GM12878 (cell line): ENCODE measurements at regions not wholly inside any gene's neighbourhood (a gene's known extent, or its start where the extent isn't known, plus 50 kb on each side); places are given as distances from the start of the nearest gene placed in this dataset.

Source experiments
- ATAC-seq: fragments of 200-7000 bp; cut with Tn5 transposase; 3 replicates; pipeline ENCODE4 v1.9.1; 2020; ENCODE audit warnings: mild to moderate bottlenecking, moderate library complexity
- BruUV-seq: library from RNA; stranded (reverse); fragments of 400-500 nt; replicated peaks from 2 replicates; lab custom pipeline; 2021; lab: Mats Ljungman, UMichigan
- CTCF ChIA-PET: fragments of 300-600 bp; sonication (Branson Sonifier 250); formaldehyde crosslinking; extraction: SDS; loops from one replicate; lab custom pipeline; 2021; ENCODE audit warnings: inconsistent platforms; lab: Yijun Ruan, JAX
- POLR2A ChIA-PET: fragments of 350-600 bp; formaldehyde crosslinking; extraction: SDS; loops from one replicate; lab custom pipeline; 2021; ENCODE audit warnings: inconsistent platforms; lab: Charles Lee
- RAD21 ChIA-PET: fragments of 300-600 bp; sonication (Branson Sonifier 250); formaldehyde crosslinking; loops from one replicate; lab custom pipeline; 2023; ENCODE audit warnings: antibody characterized with exemption; ENCODE audit not compliant: unreplicated experiment; lab: Charles Lee
- SMC1A ChIA-PET: fragments of 300-600 bp; sonication (Branson Sonifier 250); formaldehyde crosslinking; loops from one replicate; lab custom pipeline; 2023; ENCODE audit not compliant: unreplicated experiment, uncharacterized antibody; lab: Charles Lee
- DNase-seq: peaks from one replicate; pipeline ENCODE4 v3.0.0-alpha.2; 2011; ENCODE audit warnings: low read depth, low spot score
- FAIRE-seq: peaks from 3 replicates; lab custom pipeline; 2011; peaks lifted over from hg19 to GRCh38; lab: Jason Lieb, UNC
- H2AFZ ChIP-seq: 2 replicates; pipeline ENCODE4 v1.6.0; 2011; ENCODE audit warnings: low read depth, low read length, control low read depth; ENCODE audit not compliant: control insufficient read depth
- H3K27ac ChIP-seq: 2 replicates; pipeline ENCODE4 v1.5.1; 2011; ENCODE audit warnings: control low read depth; ENCODE audit not compliant: control insufficient read depth, insufficient read depth
- H3K27me3 ChIP-seq, 2 experiments: replicated peaks in 1 of 2; 2 replicates each; pipeline versions ENCODE4 v1.6.0 to v1.6.1; 2011; ENCODE audit warnings: low read length in 1 of 2; ENCODE audit not compliant: control insufficient read depth in 2 of 2, insufficient read depth in 2 of 2
- H3K36me3 ChIP-seq, 2 experiments: 2 replicates each; pipeline ENCODE4 v1.5.1; 2011; ENCODE audit warnings: low read length in 1 of 2; ENCODE audit not compliant: control insufficient read depth in 2 of 2, insufficient read depth in 2 of 2
- H3K4me1 ChIP-seq: 2 replicates; pipeline ENCODE4 v1.6.1; 2011; ENCODE audit warnings: mild to moderate bottlenecking, low read length, moderate library complexity, mixed read lengths; ENCODE audit not compliant: control insufficient read depth, insufficient read depth
- H3K4me2 ChIP-seq: 2 replicates; pipeline ENCODE4 v1.6.0; 2011; ENCODE audit warnings: control low read depth; ENCODE audit not compliant: control insufficient read depth, insufficient read depth
- H3K4me3 ChIP-seq: fragments of 200-600 bp; sonication (generic); 2 replicates; pipeline ENCODE4 v1.5.1; 2016
- H3K79me2 ChIP-seq: 2 replicates; pipeline ENCODE4 v1.6.0; 2011; ENCODE audit warnings: low read length; ENCODE audit not compliant: control insufficient read depth, insufficient read depth
- H3K9ac ChIP-seq: 2 replicates; pipeline ENCODE4 v1.8.0; 2011; ENCODE audit warnings: low read length, control low read depth, mixed read lengths; ENCODE audit not compliant: control insufficient read depth, insufficient read depth
- H3K9me3 ChIP-seq: replicated peaks from 3 replicates; pipeline ENCODE4 v1.5.1; 2011; ENCODE audit warnings: mild to moderate bottlenecking, low read length; ENCODE audit not compliant: control insufficient read depth, insufficient read depth
- H4K20me1 ChIP-seq: 2 replicates; pipeline ENCODE4 v1.6.0; 2011; ENCODE audit not compliant: control insufficient read depth, insufficient read depth
- BCL11A ChIP-seq: IDR thresholded peaks from 2 replicates; pipeline ENCODE4 v1.6.1; 2011; ENCODE audit warnings: low read depth, low read length
- CUX1 ChIP-seq: IDR thresholded peaks from 2 replicates; pipeline ENCODE4 v1.6.1; 2012; ENCODE audit warnings: improper control_type of control experiment, low read depth, low read length; ENCODE audit not compliant: insufficient replicate concordance
- GATAD2B ChIP-seq: fragments of 450-650 bp; conservative IDR thresholded peaks from 2 replicates; pipeline ENCODE4 v1.6.1; 2017; ENCODE audit warnings: low read depth, mild to moderate bottlenecking, moderate library complexity
- HSF1 ChIP-seq: fragments of 150-350 bp; IDR thresholded peaks from 2 replicates; pipeline ENCODE4 v1.6.1; 2014; ENCODE audit warnings: mild to moderate bottlenecking, low read depth, low read length
- PAX5 ChIP-seq: IDR thresholded peaks from 2 replicates; pipeline ENCODE4 v1.6.1; 2011; ENCODE audit warnings: low read depth, low read length, borderline replicate concordance
- POU2F2 ChIP-seq: IDR thresholded peaks from 3 replicates; pipeline ENCODE4 v1.6.1; 2011; ENCODE audit warnings: low read depth, mild to moderate bottlenecking, low read length, borderline replicate concordance
- RAD51 ChIP-seq: fragments of 450-650 bp; IDR thresholded peaks from 2 replicates; pipeline ENCODE4 v1.6.1; 2016; ENCODE audit warnings: moderate library complexity, mild to moderate bottlenecking, inconsistent platforms
- WRNIP1 ChIP-seq: IDR thresholded peaks from 2 replicates; pipeline ENCODE4 v1.6.1; 2011; ENCODE audit warnings: low read depth, low read length, improper control_type of control experiment, borderline replicate concordance
- YY1 ChIP-seq: IDR thresholded peaks from 2 replicates; pipeline ENCODE4 v1.6.1; 2011; ENCODE audit warnings: low read depth, mild to moderate bottlenecking, low read length
- ZBTB40 ChIP-seq: fragments of 450-650 bp; IDR thresholded peaks from 2 replicates; pipeline ENCODE4 v1.6.1; 2016; ENCODE audit warnings: mild to moderate bottlenecking, moderate library complexity, borderline replicate concordance
- ZNF622 ChIP-seq: fragments of 450-650 bp; IDR thresholded peaks from 2 replicates; pipeline ENCODE4 v1.6.1; 2017; ENCODE audit warnings: mild to moderate bottlenecking, inconsistent platforms
- ZSCAN29 ChIP-seq: fragments of 450-650 bp; IDR thresholded peaks from 2 replicates; pipeline ENCODE4 v1.6.1; 2017; ENCODE audit warnings: mild to moderate bottlenecking, moderate library complexity
- WGBS: methylation state at CpG from one replicate; pipeline ENCODE4 v1.1.6; 2016; ENCODE audit warnings: low lambda C conversion rate; ENCODE audit not compliant: insufficient replicate concordance, insufficient coverage; ENCODE audit errors: missing lambda C conversion rate; 5-methylcytosine and 5-hydroxymethylcytosine counted together
- in situ Hi-C: fragments of 300-500 bp; cut with MboI; formaldehyde crosslinking; loops from 9 replicates; pipeline ENCODE4 v1.14.3; 2018; ENCODE audit warnings: mixed read lengths
- intact Hi-C: fragments of 100-400 bp; cut with micrococcal nuclease; formaldehyde crosslinking; loops from one replicate; pipeline ENCODE4 v1.14.2; 2022; ENCODE audit not compliant: unreplicated experiment

- ChIA-PET SMC1A (interaction anchor here (0.7 to 8.4 kb wide), 24 partner anchors 9 to 405 kb away, joined by 3 to 165 read pairs (median 5); no protein-coding TSS in a partner anchor), CTCF (interaction anchor here (0.7 to 2.3 kb wide), 8 partner anchors 8 to 471 kb away, joined by 3 to 13 read pairs (median 4); no protein-coding TSS in a partner anchor), RAD21 (interaction anchor here (0.8 to 9.4 kb wide), 11 partner anchors 9 to 926 kb away, joined by 3 to 133 read pairs (median 6); no protein-coding TSS in a partner anchor), POLR2A (interaction anchor here (0.6 to 7.9 kb wide), 7 partner anchors 8 to 248 kb away, joined by 3 to 77 read pairs (median 5); no protein-coding TSS in a partner anchor)
- ATAC-seq: peak; percentile 95
- DNase-seq: peak; percentile 64
- Histone ChIP-seq H3K36me3 (no peaks in the 10 kb centered on the region), H3K4me3 (no peak overlapping the region), H3K4me1 (peaks cover 3% of the 10 kb centered on the region; the same call in 1 of the 2 replicates), H2AFZ (no peak overlapping the region), H4K20me1 (no peaks in the 10 kb centered on the region), H3K4me2 (no peak overlapping the region), H3K9me3 (no peaks in the 10 kb centered on the region), H3K27me3 (no peaks in the 10 kb centered on the region), H3K79me2 (no peaks in the 10 kb centered on the region), H3K9ac (no peak overlapping the region), H3K27ac (no peak overlapping the region)
- WGBS: 0% methylated on average over 1 of the region's 1 CpG
- no TSS peak for BruUV-seq
- FAIRE-seq: peak; percentile 64
- intact Hi-C loops (loop anchor here (2.0 kb wide), 1 partner anchor 25 kb away; no protein-coding TSS in a partner anchor), in situ Hi-C loops (no loop called here)
- no peak for TF ChIP-seq PAX5
- no peak for TF ChIP-seq POU2F2
- no peak for TF ChIP-seq ZSCAN29
- no peak for TF ChIP-seq YY1
- no peak for TF ChIP-seq ZNF622
- no peak for TF ChIP-seq HSF1
- TF ChIP-seq BCL11A: no peak
- TF ChIP-seq WRNIP1: no peak
- no peak for TF ChIP-seq ZBTB40
- peak; percentile 60 for TF ChIP-seq GATAD2B
- TF ChIP-seq CUX1: peak; percentile 69
- TF ChIP-seq RAD51: no peak
Observed at GRCh38 chr12:16857456-16857923, 251.5 kb upstream of the LMO3 start.
